GM12865 (cell line): ENCODE measurements at regions not wholly inside any gene's neighbourhood (a gene's known extent, or its start where the extent isn't known, plus 50 kb on each side); places are given as distances from the start of the nearest gene placed in this dataset.

ENCODE experiments used
- DNase-seq: peaks from one replicate; pipeline ENCODE4 v3.0.0; 2010; ENCODE audit warnings: low read depth
- H3K4me3 ChIP-seq: 2 replicates; pipeline ENCODE4 v1.5.1; 2011; ENCODE audit warnings: mild to moderate bottlenecking, low read depth, low read length, control low read depth
- CTCF ChIP-seq: IDR thresholded peaks from 2 replicates; pipeline ENCODE4 v1.5.1; 2011; ENCODE audit warnings: low read length, control low read depth, low read depth, inconsistent platforms; ENCODE audit not compliant: insufficient read depth; ENCODE audit errors: missing control alignments

DNA sequence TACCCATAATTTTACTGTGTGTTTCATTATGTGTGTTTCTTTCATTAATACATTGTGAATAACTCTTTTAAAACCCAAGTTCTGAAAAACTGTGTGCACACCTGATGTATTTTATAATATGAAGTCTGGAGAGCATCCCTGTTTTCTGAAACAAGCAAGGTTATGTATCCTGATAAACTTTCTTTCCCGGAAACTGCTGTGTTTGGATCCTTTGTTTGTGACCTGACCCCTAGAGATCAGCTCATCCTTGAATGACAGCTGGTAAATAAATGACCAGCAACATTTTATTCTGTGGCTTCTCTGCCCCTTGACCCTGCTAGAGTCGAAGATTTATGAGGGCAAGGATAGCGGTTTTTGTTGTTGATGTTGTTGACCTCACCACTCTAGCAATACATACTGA, 535.6 kb upstream of the ZFP42 start:
- H3K4me3 ChIP-seq: no peak overlapping the region
- no peak for DNase-seq
- no peak for TF ChIP-seq CTCF

DNA sequence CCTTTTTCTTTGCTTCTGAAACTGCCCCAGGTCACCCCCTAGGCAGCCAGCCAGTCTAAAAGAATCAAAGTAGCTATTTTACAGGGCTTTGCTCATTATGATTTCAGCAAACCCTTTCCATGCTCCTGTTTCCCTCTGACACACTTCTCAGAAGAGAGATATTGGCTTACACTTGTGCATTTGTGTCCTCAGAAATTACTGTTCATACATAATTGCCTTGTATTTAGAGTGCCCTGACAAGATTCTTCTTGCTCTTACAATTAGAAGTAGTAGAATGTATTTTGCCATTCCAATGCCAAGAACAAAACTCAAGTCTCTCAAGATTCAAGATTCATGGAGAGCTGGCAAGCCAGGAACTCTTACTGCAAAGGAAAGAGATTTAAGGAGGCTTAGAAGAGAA, 531.0 kb upstream of the ZFP42 start:
- no peak overlapping the region for H3K4me3 ChIP-seq
- TF ChIP-seq CTCF: no peak
- no peak for DNase-seq

GRCh38 chr4:187467224-187467623, 528.3 kb upstream of the ZFP42 start:
- no peak for DNase-seq
- no peak overlapping the region for H3K4me3 ChIP-seq
- no peak for TF ChIP-seq CTCF

DNA sequence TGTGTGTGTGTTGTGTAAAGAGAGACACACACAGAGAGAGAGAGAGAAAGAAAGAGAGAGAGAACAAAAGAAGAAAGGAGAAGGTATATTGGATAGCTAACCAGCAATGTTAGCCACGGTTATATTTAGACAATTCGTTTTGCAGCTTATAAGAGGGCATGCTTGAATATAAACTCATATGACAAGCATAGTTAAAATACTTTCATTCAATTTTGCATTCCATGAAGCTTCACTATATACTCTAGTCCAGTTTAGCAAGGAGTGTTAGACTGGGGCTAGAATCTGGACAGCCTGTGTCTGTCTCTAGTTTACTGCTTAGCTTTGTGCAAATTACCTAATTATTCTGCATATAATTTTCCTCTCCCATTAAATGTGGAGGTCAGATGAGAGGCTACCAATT, 525.9 kb upstream of the ZFP42 start:
- no peak for TF ChIP-seq CTCF
- no peak for DNase-seq

GRCh38 chr4:187470061-187470460, 525.5 kb upstream of the ZFP42 start:
- no peak overlapping the region for H3K4me3 ChIP-seq
- no peak for TF ChIP-seq CTCF
- no peak for DNase-seq

More for the DNA sequence above, 525.9 kb upstream of the ZFP42 start:
- H3K4me3 ChIP-seq: no peak overlapping the region

- no peak for TF ChIP-seq CTCF
- H3K4me3 ChIP-seq: no peak overlapping the region
- DNase-seq: no peak
Measured at GRCh38 chr4:187474238-187474637, 521.3 kb upstream of the ZFP42 start.

GRCh38 chr4:187475901-187476300, 519.7 kb upstream of the ZFP42 start:
- no peak for DNase-seq

More at GRCh38 chr4:187475901-187476300, 519.7 kb upstream of the ZFP42 start:
- TF ChIP-seq CTCF: no peak
- H3K4me3 ChIP-seq: no peak overlapping the region
